AG04450 (cell line): ENCODE measurements at regions not wholly inside any gene's neighbourhood (a gene's known extent, or its start where the extent isn't known, plus 50 kb on each side); places are given as distances from the start of the nearest gene placed in this dataset.

ENCODE experiments used
- CTCF ChIA-PET: fragments of 300-600, 350-600 bp; formaldehyde crosslinking; extraction: SDS; loops from one replicate; lab custom pipeline; 2022; ENCODE audit warnings: antibody characterized with exemption, inconsistent platforms; lab: Charles Lee
- POLR2A ChIA-PET: fragments of 350-600 bp; formaldehyde crosslinking; extraction: SDS; loops from one replicate; lab custom pipeline; 2021; ENCODE audit warnings: antibody characterized with exemption, inconsistent platforms; lab: Yijun Ruan, JAX
- DNase-seq: peaks from one replicate; pipeline ENCODE4 v3.0.0-alpha.2; 2011; ENCODE audit warnings: low read depth, low spot score
- H3K27ac ChIP-seq: one replicate; pipeline ENCODE4 v1.5.1; 2012; ENCODE audit warnings: low read depth, low read length, control low read depth
- H3K27me3 ChIP-seq: one replicate; pipeline ENCODE4 v1.6.0; 2012; ENCODE audit warnings: low read length; ENCODE audit not compliant: control insufficient read depth, insufficient read depth
- H3K4me3 ChIP-seq: 2 replicates; pipeline ENCODE4 v1.5.1; 2011; ENCODE audit warnings: mild to moderate bottlenecking, low read depth, low read length, control low read depth
- H3K9me3 ChIP-seq: 2 replicates; pipeline ENCODE4 v1.5.1; 2012; ENCODE audit warnings: low read length; ENCODE audit not compliant: control insufficient read depth, insufficient read depth
- CTCF ChIP-seq: IDR thresholded peaks from 2 replicates; pipeline ENCODE4 v1.5.1; 2011; ENCODE audit warnings: low read depth, low read length, control low read depth, inconsistent platforms

GRCh38 chr19:29129148-29129547 lies 83.8 kb downstream of the UQCRFS1 start:
- ChIA-PET POLR2A (no interaction called here), CTCF (no interaction called here)
- TF ChIP-seq CTCF = no peak
- Histone ChIP-seq H3K27me3 (no peaks in the 10 kb centered on the region), H3K9me3 (peaks cover 33% of the 10 kb centered on the region), H3K27ac (no peak overlapping the region), H3K4me3 (no peak overlapping the region)
- no peak for DNase-seq

- POLR2A ChIA-PET = no interaction called here
Measured at GRCh38 chr19:29128203-29128602, 84.7 kb downstream of the UQCRFS1 start.

GRCh38 chr19:29122185-29122584 lies 90.8 kb downstream of the UQCRFS1 start:
- POLR2A ChIA-PET = no interaction called here
- no peaks in the 10 kb centered on the region for H3K27me3 ChIP-seq
- peaks cover 47% of the 10 kb centered on the region for H3K9me3 ChIP-seq
- no peak overlapping the region for H3K27ac ChIP-seq
- DNase-seq = no peak
- no peak overlapping the region for H3K4me3 ChIP-seq
- no peak for TF ChIP-seq CTCF
- CTCF ChIA-PET = no interaction called here

More at GRCh38 chr19:29128203-29128602, 84.7 kb downstream of the UQCRFS1 start:
- Histone ChIP-seq H3K9me3 (peaks cover 33% of the 10 kb centered on the region), H3K27me3 (no peaks in the 10 kb centered on the region), H3K27ac (no peak overlapping the region), H3K4me3 (no peak overlapping the region)
- CTCF ChIA-PET = no interaction called here
- DNase-seq = no peak
- no peak for TF ChIP-seq CTCF

- no peak overlapping the region for H3K27ac ChIP-seq
- peaks cover 47% of the 10 kb centered on the region for H3K9me3 ChIP-seq
- TF ChIP-seq CTCF = peak; percentile 15; the same call in 1 of the 2 replicates
- no peak for DNase-seq
- ChIA-PET CTCF (interaction anchor here (0.6 to 0.7 kb wide), 2 partner anchors 384 to 385 kb away, joined by 3 read pairs; no protein-coding TSS in a partner anchor), POLR2A (no interaction called here)
- no peaks in the 10 kb centered on the region for H3K27me3 ChIP-seq
- no peak overlapping the region for H3K4me3 ChIP-seq
Measured at GRCh38 chr19:29121684-29122083, 91.3 kb downstream of the UQCRFS1 start.

GRCh38 chr19:29120466-29120865 lies 92.5 kb downstream of the UQCRFS1 start:
- no peaks in the 10 kb centered on the region for H3K27me3 ChIP-seq
- POLR2A ChIA-PET = no interaction called here
- H3K4me3 ChIP-seq = no peak overlapping the region
- H3K9me3 ChIP-seq = peaks cover 51% of the 10 kb centered on the region
- no peak for TF ChIP-seq CTCF
- no peak for DNase-seq
- no peak overlapping the region for H3K27ac ChIP-seq
- CTCF ChIA-PET = no interaction called here
